HG02840 (cell line): ENCODE measurements at regions not wholly inside any gene's neighbourhood (a gene's known extent, or its start where the extent isn't known, plus 50 kb on each side); places are given as distances from the start of the nearest gene placed in this dataset.

Experiments
- ATAC-seq: cut with Tn5 transposase; IDR thresholded peaks from one replicate; pipeline ENCODE4 v1.9.1; 2021; ENCODE audit warnings: mild to moderate bottlenecking, moderate library complexity, moderate number of reproducible peaks; ENCODE audit not compliant: unreplicated experiment, low FRiP score

DNA sequence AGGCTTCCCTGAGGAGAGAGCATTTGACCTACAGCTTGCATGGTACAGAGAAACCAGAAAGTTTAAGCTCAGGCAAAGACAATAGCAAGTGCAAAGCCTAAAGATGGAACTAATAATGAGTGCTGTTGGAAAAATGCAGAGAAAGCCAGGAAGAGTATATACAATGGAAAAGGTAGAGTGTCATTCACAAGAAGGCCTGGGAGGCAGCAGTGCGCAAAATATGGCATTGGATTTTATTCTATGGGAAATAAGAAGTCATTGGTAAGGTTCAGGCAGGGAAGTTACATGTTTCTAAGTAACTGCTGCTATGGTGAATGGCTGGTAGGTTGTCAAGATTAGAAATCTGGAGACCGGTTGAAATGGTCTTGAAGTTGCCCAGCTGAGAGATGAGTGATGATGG lies 2167.3 kb upstream of the CELF4 start:
- ATAC-seq: no peak

DNA sequence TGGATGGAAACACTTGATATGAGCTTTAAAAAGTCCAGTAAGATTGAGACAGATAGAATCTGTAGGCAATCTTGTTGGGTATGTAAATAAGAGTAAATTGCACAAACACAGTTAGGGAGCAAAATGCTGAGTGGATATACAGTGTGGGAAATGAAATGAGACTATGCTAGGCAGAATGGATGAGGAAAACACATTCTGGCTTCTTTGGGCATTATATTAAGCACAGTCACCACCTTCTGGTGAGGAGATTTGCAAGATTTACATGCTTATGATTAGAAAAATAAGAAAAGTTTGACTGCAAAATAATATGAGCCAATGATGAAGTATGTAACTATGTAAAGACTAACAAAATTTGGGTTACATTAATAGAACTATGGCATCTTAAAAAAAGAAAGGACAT lies 2165.0 kb upstream of the CELF4 start:
- no peak for ATAC-seq

DNA sequence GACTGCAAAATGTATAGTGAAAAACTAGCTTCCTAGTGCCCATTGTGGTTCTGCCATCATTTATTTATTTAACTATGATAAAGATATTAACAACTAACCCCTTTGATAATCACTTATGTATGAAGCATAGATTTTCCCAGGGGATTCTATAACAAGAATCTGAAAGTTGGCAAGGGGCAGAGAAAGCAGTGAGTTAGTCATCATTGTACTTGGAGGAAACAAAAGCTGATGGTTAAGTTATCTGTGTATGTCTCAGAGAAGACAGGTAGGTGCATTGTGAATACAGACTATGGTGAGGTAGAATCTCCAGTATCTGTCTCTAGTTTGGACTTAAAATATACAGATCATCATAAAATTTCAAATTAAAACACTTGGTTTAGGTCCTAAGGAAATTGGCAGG lies 2159.1 kb upstream of the CELF4 start:
- ATAC-seq: no peak

DNA sequence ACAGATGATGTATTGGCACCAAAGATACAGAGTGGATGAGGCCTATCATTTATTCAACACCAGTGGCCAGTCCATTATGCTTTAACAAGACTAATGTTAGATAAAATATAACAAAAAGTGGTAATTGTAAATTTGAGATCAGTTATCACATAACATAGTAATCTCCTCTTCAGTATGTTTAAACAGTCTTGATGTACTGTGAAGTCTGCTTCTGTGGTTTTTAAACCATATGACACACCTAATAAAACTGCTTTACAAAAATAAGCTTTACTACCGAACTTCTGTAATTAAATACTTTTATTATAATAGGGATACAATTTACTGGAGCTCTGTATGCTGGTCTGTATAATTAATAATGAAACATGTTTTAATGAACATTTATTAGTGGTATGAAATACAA lies 2156.1 kb upstream of the CELF4 start:
- no peak for ATAC-seq

DNA sequence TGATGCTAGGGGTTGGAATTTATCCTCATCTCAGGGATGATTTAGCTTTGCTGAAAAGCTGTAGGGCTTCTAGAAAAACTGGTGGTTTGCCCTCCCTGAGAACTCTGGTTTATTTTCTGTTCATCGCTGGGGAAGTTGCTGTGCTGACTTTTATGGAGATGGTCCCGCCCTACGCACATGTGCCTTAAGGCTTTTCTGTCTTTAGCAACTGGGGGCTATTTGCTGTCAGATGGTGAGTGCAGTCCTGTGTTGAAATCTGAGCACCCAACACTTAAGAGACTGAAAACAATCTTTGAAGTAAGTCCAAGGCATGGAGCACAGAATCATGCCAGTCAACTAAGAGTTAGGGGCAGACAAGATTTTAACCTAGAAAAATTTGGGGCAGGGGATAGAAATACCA lies 2148.4 kb upstream of the CELF4 start:
- no peak for ATAC-seq

DNA sequence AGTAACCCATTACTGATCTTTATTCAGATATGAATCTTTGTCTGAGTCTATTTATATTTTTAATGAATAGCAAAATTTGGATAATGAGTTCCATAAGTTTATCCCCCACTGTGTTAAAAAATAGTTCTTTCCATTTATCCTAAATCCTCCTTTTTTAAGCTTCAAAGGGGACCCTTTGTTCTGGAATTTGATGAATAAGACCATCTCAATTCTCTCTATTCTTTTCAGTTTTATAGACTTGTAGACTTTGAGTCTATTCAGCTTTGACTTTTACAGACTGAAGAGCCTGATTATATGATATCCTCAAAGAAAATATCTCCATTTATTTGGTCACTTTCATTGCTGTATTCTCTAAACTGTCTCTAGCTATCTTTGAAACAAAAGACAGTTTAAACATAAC lies 2146.1 kb upstream of the CELF4 start:
- ATAC-seq: no peak

DNA sequence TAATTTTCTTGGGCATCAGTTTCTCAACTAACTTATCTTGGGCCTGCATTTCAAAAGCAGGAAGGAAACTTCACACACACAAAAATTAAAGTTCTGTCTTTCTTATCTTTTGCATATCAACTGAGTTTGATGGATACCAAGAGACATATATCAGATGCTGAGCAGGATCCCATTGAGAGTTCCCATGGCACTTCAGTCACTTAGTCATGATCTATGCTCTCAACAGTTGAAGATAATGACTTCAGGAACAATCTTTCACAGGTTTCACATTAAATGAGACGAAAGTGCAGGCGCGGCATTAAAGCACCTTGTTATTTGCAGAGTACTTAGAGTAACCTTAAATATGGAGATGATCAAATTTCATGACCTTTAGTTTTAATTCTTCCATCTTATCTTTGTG lies 2139.8 kb upstream of the CELF4 start:
- no peak for ATAC-seq

DNA sequence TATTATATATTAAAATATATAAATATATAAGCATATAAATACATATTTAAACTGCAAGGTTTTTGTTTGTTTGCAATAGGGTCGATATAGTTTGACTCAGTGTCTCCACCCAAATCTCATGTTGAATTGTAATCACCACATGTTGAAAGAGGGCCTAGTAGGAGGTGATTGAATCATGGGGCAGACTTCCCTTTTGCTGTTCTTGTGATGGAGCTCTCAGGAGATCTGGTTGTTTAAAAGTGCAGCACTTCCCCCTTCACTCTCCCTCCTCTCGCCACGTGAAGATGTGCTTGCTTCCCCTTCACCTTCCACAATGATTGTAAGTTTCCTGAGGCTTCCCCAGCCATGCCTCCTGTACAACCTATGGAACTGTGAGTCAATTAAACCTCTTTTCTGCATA lies 2137.3 kb upstream of the CELF4 start:
- ATAC-seq: no peak

DNA sequence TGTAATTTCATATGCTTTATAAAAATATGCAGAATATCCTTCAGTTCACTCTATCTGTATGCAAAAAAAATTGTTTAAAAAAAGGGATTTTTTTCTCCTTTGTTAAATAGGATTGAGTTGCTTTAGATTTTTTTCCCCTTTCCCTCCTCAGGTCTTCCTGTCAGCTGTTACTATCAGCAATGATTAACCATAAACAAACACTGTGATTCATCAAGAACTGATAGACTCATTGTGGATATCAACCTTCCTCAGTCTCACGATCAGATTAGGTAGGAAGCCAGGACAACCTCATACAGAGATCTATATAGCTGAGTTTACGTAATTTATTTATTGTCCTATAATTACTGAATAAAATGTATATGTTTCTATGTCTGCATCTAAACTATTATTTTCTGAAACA lies 2136.2 kb upstream of the CELF4 start:
- no peak for ATAC-seq

DNA sequence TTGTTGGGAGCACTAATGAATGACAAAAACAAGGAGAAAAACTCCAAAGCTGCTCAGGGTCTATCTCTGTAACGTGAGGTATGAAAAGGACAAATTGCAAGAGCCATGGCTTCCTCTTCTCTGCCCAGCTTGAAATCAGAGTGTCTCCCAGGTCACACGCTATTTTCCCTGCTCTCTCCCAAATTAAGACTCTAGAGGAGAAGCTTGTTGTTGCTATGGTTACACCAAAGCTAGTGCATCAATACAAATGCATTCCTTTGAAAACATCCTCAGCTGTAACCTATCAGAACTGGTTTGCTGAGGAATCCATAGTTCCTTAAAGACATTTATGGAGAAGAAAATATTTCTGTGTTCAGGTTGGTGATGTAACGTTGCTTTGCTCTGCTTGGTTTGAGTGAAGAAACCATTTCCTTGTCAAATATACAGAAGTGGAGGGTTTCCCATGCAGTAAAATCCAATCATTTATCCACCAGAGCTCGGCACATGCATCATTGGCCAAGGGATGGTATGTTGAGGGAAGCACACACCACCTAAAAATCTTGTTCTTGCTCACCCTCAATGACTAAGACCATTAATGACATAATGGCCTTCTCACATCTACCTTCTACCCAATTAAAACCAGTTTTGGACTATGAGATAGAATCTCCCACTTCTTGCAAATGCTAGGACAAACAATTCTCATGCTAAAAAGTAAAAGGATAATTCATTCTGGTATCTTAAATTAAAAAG lies 2135.6 kb upstream of the CELF4 start:
- ATAC-seq: no peak

DNA sequence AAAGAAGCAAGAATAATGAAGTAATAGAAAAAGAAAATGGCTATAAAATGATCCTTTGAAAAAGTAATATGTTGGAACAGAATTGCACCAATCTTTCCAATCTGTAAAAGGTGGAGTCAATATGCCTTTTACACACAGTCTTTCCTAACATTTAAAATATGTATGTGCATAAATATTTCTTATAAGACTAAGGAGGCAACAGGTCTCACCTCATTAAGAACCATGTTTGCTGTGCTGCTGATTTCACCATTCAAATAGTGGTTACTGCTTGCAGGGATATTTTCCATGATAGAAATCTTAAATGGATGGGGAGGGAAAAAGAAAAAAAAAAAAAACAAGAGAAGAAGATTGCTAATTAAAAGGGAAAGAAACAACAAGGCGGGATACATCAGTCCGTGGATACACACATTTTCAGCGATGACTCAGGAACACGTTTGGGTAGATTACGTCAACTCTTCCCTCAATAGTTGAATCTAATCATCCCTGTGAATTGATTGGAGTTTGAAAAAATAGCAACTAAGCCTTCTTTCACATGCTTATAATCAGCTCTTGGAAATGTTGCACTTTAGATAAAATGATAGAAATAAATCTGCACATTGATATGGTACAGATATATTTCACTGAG lies 2133.9 kb upstream of the CELF4 start:
- ATAC-seq: no peak

DNA sequence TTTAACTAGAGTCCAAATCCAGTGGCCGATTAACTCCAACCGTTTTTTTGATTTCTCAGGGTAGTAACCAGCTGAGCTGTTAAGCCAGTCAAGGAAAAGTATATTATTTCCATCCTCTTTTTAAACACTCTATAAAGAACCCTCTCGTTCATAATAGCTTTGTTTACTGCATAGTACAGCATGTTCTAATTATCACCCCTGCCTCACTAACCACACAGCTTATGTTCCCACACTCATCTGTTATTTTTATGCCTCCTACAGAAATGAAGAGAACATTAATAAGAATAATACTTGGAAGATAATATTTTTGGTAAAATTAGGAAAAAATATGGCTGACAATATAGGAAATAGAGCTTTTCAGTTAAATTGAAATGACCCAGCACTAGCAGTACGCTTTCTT lies 2132.8 kb upstream of the CELF4 start:
- no peak for ATAC-seq

DNA sequence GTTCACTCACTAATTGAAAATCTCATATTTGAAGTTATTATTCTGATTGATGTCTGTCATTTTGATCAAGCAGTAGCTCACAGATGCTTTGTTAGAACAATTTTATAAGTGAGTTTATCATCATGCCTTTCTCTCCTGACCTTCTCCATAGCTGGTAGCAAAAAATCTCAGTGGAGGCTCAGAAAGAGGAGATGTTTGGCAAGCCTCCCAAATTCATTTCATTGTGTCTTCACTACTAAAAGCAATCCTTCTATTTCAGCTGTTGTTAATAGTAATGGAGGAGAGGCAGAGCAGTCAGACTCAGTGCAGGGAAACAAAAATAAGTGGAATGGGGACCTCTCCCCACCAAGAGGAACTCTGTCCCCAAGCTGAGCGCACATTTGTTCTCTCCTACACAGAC lies 2127.8 kb upstream of the CELF4 start:
- no peak for ATAC-seq

DNA sequence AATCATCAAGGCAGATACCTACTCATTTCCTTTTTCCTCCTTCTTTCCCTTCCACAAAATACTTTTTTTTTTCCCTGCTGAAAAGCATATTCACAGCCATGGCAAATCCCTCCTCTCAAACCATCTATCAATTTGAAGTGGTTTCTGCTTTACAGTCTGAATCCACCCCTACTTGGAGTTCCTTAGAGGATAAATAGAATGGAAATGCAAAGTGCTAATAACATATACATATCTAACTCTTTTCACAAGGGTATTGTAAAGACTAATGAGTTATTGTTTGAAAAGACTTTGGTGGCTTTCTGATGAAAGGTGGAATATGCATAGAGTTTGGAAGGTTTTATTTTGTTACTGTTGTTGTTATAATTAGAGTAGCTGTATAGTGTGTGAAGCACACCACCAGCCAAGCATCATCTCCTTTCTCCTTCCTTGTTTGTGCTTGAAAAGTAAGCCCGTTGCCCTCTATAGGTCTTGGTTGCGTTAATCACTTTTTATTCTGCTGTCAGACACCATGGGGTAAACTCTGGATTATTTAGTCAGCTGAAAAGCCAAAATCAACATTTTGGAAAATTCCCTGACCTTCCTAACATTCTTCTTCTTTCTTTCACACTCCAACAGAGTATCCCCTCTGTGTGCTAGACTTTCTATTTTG lies 2126.9 kb upstream of the CELF4 start:
- no peak for ATAC-seq

DNA sequence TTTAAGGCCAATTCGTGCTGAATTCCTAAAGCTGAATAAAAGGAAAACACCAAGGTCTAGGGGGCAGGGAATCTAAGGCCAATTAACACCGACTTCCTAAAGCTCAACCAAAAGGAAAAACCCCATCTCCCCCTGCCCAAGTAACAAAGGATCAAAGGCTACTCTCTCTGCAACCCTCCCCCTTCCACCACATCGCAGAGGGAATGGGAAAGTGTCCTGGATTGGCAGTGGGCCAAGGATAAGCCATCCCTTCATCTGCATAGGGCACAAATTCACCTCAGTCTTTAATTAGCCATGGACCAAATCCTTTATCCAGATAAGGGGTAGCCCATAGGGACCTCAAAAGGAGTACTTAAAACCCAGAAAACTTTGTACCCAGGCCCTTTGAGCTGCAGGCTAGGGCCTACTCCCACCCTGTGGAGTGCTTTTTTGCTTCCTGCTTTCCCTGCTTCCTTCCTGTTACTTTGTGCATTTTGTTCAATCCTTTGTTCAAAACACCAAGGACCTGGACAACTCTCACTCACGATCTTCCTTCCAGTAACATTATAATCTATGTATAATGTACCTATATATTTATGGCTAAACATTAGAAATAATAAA lies 2119.8 kb upstream of the CELF4 start:
- no peak for ATAC-seq

DNA sequence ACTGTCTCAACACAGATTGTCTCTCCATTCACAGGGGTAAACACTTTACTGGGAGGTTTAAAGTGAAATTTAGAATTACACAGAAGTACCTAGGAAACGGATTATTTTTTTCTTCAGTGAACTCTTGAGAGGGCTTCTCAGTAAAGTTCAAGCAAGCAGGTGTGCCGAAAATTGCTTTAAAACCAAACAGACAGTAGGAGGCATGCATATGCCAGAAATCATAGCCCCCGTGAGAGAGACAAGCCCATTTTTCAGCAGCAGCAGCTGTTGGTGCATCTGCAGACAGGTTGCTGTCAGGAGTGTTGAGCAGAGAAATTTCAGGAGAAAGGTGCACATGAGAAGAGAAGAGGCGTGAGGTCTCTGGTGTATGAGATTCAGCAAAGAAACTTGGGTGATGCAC lies 2115.5 kb upstream of the CELF4 start:
- ATAC-seq: no peak

DNA sequence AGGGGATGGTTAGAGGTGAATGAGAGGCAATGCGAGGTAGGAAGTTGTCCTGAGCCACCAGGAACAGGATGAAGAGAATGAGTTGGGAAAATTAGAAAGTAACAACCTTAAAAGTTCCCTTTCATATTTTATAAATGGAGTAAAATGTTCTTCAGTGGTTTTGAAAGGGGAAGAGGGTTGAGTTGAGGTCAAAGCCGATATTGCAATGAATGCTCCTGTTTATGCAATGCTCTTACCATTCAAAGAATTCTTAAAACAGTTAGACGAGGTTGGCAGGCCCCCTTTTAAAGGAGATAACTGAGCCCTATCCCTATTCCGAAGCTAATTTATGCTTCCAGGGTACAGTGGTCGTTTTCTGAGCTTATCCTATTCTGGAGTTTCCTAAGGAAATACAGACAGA lies 2110.3 kb upstream of the CELF4 start:
- no peak for ATAC-seq

DNA sequence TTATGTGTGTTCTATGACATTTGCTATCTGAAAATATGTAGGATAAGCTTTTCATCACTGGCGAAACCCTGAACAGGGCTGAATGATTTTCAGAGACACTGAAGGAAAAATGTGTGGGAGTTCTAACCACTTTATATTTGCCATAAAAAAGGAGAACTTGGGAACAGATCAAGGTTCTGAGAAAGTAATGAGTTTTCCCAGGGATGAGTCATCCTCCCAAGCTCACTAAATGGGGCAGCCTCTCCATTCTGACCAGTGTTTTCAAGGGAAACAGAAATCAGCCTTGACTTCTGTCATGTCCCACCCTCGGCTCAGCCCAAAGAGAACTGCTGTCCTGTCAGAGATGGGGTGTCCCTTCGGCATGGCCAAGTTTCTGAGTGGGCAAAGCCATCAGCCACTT lies 2109.8 kb upstream of the CELF4 start:
- ATAC-seq: no peak

DNA sequence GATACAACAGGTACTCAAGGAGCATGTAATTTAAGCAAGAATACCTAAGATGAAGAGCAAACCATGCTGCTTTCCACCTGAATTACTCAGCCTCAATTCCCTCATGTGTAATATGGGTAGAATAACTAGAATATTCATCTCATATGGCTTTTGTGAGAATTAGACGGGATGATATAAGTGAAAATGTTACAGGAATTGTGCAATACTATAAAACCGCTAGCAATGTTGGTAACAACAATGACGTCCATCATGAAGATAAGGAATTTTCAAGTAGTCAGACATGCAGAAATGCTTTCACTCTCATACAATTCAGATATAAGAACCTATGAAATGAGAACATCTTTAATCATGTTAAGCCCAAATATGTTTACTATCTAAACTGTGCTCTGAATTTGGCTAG lies 2106.6 kb upstream of the CELF4 start:
- ATAC-seq: no peak

DNA sequence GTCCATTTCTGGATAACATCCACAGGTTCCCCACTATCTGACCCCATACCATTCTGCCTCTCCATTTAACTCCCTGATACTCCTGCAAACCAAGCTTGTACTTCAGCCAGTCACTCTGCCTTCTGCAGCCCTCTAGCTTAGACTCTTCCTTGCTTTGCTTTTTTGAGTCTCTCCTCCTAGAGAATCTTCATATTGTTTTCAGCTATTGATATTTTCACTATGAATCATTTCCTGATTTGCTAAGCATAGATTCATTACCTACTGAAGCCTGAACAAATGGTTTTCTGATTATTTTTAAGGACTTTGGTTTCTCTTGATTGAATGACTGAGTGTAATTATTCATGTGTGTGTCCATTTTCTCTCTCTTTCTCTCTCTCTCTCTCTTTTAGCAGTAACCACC lies 2102.3 kb upstream of the CELF4 start:
- ATAC-seq: no peak

DNA sequence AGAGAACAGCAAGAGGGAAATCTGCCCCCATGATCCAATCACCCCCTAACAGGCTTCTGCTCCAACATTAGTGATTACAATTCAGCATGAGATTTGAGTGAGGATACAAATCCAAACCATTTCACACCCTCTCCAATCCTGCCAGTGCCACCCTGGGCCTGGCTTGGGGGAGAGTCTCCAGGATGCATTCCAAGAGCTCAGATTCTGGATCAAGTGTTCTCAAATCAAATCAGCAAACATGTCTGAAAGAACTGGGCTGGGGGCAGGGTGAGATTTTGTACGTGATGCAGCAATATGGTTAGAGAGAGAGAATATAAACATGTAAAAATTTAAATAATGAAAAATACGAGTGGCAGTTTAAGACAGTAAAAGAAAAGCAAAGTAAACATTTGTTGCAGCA lies 2100.9 kb upstream of the CELF4 start:
- ATAC-seq: no peak
